H1 (cell line): ENCODE measurements at regions not wholly inside any gene's neighbourhood (a gene's known extent, or its start where the extent isn't known, plus 50 kb on each side); places are given as distances from the start of the nearest gene placed in this dataset.

Experiments
- EZH2 ChIP-seq: fragments of 200-600 bp; sonication (generic); IDR thresholded peaks from 2 replicates; pipeline ENCODE4 v1.7.1; 2012; ENCODE audit warnings: low read depth, mild to moderate bottlenecking, moderate library complexity, low read length, inconsistent platforms; ENCODE audit not compliant: severe bottlenecking
- JUN ChIP-seq: IDR thresholded peaks from 2 replicates; pipeline ENCODE4 v1.6.1; 2011; ENCODE audit warnings: low read depth, mild to moderate bottlenecking, improper control_type of control experiment, low read length
- JUND ChIP-seq: IDR thresholded peaks from 2 replicates; pipeline ENCODE4 v1.6.1; 2011; ENCODE audit warnings: mild to moderate bottlenecking, improper control_type of control experiment, low read length
- KDM1A ChIP-seq: fragments of 200-600, 300-600 bp; sonication (generic); IDR thresholded peaks from 2 replicates; pipeline ENCODE4 v1.7.1; 2016; ENCODE audit warnings: mild to moderate bottlenecking, low read length, borderline replicate concordance
- POLR2A ChIP-seq, 2 experiments: IDR thresholded peaks; 1 replicate in 1 of 2; 2 replicates in 1 of 2; pipeline ENCODE4 v1.6.1; 2011; ENCODE audit warnings: low read depth in 2 of 2, low read length in 2 of 2, mild to moderate bottlenecking in 2 of 2; ENCODE audit errors: control extremely low read depth in 1 of 2
- RAD21 ChIP-seq, 2 experiments: IDR thresholded peaks in 1 of 2; conservative IDR thresholded peaks in 1 of 2; 2 replicates each; pipeline ENCODE4 v1.6.1; 2011; ENCODE audit warnings: low read depth in 2 of 2, low read length in 2 of 2, improper control_type of control experiment in 1 of 2, inconsistent platforms in 1 of 2, mild to moderate bottlenecking in 1 of 2, moderate library complexity in 1 of 2
- SIRT6 ChIP-seq: IDR thresholded peaks from one replicate; pipeline ENCODE4 v1.7.1; 2012; ENCODE audit warnings: low read length, inconsistent platforms
- SP2 ChIP-seq: IDR thresholded peaks from 2 replicates; pipeline ENCODE4 v1.6.1; 2012; ENCODE audit warnings: mild to moderate bottlenecking, low read length, inconsistent platforms
- TF ChIP-seq, protein P1 (sequence below), 3 experiments: IDR thresholded peaks; 1 replicate in 2 of 3; 2 replicates in 1 of 3; pipeline versions ENCODE4 v1.5.1 to v1.6.1; 2011; ENCODE audit warnings: low read length in 3 of 3, mild to moderate bottlenecking in 3 of 3, inconsistent platforms in 2 of 3, low read depth in 1 of 3, moderate library complexity in 1 of 3; ENCODE audit not compliant: insufficient read depth in 1 of 3; ENCODE audit errors: control extremely low read depth in 1 of 3
- TF ChIP-seq, protein P2 (sequence below): IDR thresholded peaks from 2 replicates; pipeline ENCODE4 v1.6.1; 2011; ENCODE audit warnings: low read depth, mild to moderate bottlenecking, low read length; ENCODE audit not compliant: insufficient read depth

DNA sequence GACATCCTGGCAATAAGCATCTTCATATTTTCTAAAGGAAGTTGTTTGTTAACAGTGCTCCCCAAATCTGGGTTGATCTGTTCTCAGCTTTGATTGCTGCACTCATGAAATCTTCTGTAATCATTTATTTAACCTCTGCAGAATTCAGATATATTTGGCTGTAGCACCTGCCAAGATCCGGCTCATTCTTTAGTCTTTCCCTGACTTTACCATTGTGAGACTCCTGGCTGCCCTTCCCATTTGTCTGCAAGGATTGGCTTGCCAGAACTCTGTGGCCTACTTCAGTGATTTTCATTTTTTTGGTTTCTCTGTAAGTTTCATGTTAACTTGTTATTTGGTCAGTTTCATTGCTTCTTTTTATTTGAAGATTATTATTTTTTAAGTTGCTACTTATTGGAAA lies 191.2 kb upstream of the PLXNC1 start:
- TF ChIP-seq RAD21 (IDR thresholded peaks at IDR 0.05 in 1 of 2, conservative IDR thresholded peaks at IDR 0.05 in 1 of 2; ENCODE audit: low read depth in 2 of 2, low read length in 2 of 2), result no peak
- TF ChIP-seq, protein P1, sequence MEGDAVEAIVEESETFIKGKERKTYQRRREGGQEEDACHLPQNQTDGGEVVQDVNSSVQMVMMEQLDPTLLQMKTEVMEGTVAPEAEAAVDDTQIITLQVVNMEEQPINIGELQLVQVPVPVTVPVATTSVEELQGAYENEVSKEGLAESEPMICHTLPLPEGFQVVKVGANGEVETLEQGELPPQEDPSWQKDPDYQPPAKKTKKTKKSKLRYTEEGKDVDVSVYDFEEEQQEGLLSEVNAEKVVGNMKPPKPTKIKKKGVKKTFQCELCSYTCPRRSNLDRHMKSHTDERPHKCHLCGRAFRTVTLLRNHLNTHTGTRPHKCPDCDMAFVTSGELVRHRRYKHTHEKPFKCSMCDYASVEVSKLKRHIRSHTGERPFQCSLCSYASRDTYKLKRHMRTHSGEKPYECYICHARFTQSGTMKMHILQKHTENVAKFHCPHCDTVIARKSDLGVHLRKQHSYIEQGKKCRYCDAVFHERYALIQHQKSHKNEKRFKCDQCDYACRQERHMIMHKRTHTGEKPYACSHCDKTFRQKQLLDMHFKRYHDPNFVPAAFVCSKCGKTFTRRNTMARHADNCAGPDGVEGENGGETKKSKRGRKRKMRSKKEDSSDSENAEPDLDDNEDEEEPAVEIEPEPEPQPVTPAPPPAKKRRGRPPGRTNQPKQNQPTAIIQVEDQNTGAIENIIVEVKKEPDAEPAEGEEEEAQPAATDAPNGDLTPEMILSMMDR (IDR thresholded peaks at IDR 0.05; ENCODE audit: control extremely low read depth in 1 of 3, insufficient read depth in 1 of 3, low read depth in 1 of 3, low read length in 3 of 3), result no peak
- TF ChIP-seq EZH2, result no peak
- TF ChIP-seq SP2, result no peak
- no peak for TF ChIP-seq SIRT6
- TF ChIP-seq, protein P2, sequence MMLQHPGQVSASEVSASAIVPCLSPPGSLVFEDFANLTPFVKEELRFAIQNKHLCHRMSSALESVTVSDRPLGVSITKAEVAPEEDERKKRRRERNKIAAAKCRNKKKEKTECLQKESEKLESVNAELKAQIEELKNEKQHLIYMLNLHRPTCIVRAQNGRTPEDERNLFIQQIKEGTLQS, result no peak
- no peak for TF ChIP-seq JUN
- no peak for TF ChIP-seq POLR2A (IDR thresholded peaks at IDR 0.05; ENCODE audit: control extremely low read depth in 1 of 2, low read depth in 2 of 2, low read length in 2 of 2)
- no peak for TF ChIP-seq JUND
- no peak for TF ChIP-seq KDM1A
